Activated CD4-positive, alpha-beta T cell treated with anti-CD3 and anti-CD28 coated beads, Interleukin-2, amount 10 ng/mL, durations not matched to agents 24 days and 14 days (primary cell): ENCODE measurements at regions not wholly inside any gene's neighbourhood (a gene's known extent, or its start where the extent isn't known, plus 50 kb on each side); places are given as distances from the start of the nearest gene placed in this dataset.

ENCODE experiments used
- DNase-seq: peaks from one replicate; pipeline ENCODE4 v3.0.0; 2022
- H3K27ac Mint-ChIP-seq: one replicate; pipeline ENCODE4 v1.8.0; 2022; ENCODE audit warnings: mild to moderate bottlenecking, mixed read lengths
- H3K27me3 Mint-ChIP-seq: one replicate; pipeline ENCODE4 v1.8.0; 2022; ENCODE audit warnings: mixed read lengths
- H3K36me3 Mint-ChIP-seq: one replicate; pipeline ENCODE4 v1.8.0; 2022; ENCODE audit warnings: low read depth, mild to moderate bottlenecking, mixed read lengths
- H3K4me1 Mint-ChIP-seq: one replicate; pipeline ENCODE4 v1.8.0; 2021; ENCODE audit warnings: mixed read lengths
- H3K4me3 Mint-ChIP-seq: one replicate; pipeline ENCODE4 v1.8.0; 2022; ENCODE audit warnings: mild to moderate bottlenecking, moderate library complexity, mixed read lengths
- H3K9me3 Mint-ChIP-seq: one replicate; pipeline ENCODE4 v1.8.0; 2021; ENCODE audit warnings: mixed read lengths
- intact Hi-C: fragments of 100-400 bp; cut with micrococcal nuclease; formaldehyde crosslinking; loops from one replicate; pipeline ENCODE4 v1.15.1; 2023

DNA sequence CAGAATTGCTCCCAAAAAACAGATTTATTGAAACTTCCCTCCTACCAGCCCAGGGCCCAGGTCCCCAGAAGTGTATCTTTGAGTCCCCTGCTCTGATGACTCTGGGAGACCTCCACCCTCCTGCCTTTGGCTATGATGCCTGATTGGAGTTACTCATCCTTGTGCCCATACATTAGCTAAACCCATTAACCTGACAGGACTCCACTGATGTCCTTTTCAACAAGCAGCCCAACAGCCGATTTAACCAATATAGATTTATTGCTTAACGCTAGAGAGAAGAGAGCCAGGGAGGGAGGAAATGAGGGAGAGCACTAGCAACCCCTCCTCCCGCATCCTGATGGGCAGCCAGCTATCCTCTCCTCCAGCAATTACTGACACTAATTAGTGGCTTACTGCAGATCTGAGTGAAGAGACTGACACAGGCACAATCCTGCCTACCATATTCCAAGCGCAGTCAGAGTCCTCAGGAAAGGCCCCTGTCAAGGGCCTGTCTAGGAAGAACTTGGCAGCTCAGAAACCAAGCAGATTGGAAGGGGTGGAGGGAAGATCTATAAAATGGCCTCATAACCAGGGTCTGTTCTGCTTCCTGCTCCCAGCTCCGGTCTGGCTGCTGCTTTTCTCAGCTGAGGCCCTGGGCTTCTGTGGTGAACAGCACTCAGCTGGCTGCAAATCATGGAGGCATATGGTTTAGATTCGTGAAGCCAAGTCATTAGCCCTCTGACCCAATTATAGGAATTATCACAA lies 484.5 kb upstream of the DAB1 start:
- no peaks in the 10 kb centered on the region for H3K36me3 Mint-ChIP-seq
- H3K27me3 Mint-ChIP-seq = no peaks in the 10 kb centered on the region
- no peak for DNase-seq
- no peaks in the 10 kb centered on the region for H3K4me1 Mint-ChIP-seq
- H3K4me3 Mint-ChIP-seq = no peak overlapping the region
- H3K27ac Mint-ChIP-seq = no peak overlapping the region
- H3K9me3 Mint-ChIP-seq = no peaks in the 10 kb centered on the region
- intact Hi-C loops = no loop called here

DNA sequence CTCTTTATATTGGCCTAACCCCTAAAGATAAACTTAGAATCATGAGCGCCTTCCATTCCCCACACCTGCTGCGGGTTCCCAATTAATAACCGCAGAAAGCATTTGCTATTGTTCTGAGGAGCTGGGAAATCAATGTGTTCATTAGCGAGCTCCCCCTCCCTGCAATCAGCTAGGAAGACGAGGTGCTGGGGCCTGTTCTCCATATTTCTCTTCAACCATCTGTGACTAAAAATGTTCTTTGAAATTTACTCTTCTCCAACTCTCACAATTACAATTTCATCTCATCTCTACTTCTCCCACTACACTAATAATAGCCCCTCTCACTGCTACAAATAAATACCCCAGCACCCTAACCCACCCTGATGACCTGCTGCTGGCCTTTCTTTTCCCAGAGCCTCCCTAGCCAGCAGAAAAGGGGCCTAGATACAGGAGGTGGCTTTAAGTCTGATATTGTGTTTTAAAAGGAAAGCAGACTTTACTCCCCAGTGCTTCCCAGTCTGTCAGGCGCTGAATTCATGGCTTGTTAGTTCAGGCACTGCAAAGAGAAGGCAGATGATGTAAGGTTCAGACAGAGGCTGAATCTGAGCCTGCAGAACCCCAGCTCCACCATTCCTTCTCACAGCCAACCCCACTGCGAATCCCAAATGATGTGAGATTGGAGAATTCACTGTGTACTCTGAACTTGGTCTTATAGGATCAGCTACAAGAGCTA lies 477.5 kb upstream of the DAB1 start:
- Mint-ChIP-seq H3K4me3 (no peak overlapping the region), H3K9me3 (no peaks in the 10 kb centered on the region), H3K27me3 (no peaks in the 10 kb centered on the region), H3K4me1 (no peaks in the 10 kb centered on the region), H3K36me3 (no peaks in the 10 kb centered on the region), H3K27ac (no peak overlapping the region)
- intact Hi-C loops = no loop called here
- DNase-seq = no peak

DNA sequence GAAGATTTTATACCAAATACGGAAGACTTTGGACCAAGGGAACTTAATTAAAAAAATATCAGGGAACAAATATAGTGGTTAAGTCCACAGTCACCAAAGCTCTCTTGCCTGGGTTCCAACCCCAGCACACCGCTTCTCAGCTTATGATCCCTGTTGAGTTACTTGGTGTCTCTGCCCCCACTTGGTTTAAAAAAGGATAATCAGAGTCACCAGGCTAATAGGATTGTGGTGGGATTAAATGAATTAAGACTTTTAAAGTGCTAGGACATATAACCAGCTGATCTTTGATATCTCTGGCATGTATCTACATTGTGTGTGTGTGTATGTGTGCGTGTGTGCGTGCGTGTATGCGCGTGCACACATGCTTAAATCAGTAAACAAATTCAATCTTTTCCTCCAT lies 474.7 kb upstream of the DAB1 start:
- DNase-seq = no peak
- no peaks in the 10 kb centered on the region for H3K9me3 Mint-ChIP-seq
- H3K27me3 Mint-ChIP-seq = no peaks in the 10 kb centered on the region
- no peaks in the 10 kb centered on the region for H3K4me1 Mint-ChIP-seq
- H3K4me3 Mint-ChIP-seq = no peak overlapping the region
- H3K36me3 Mint-ChIP-seq = no peaks in the 10 kb centered on the region
- no peak overlapping the region for H3K27ac Mint-ChIP-seq
- intact Hi-C loops = no loop called here

DNA sequence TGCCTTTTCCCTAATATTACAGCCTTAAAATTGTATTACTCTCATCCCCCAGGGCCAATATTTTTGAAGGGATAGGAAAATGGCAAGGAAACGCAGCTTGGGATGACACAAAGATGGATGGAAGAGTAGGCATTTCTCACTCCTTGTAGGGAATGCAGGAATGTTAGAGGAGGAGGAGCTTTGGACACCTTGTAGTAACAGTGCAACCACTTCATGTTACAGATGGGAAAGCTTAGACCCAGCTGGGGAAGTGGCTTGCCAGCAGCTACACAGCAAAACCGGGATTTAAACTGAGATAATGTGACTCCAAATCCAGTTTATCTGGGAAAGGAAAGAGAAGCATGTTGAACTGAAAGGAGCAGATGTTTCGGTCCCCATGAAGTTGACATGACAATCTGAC lies 473.7 kb upstream of the DAB1 start:
- H3K9me3 Mint-ChIP-seq = no peaks in the 10 kb centered on the region
- no peak overlapping the region for H3K27ac Mint-ChIP-seq
- no peaks in the 10 kb centered on the region for H3K36me3 Mint-ChIP-seq
- no peak overlapping the region for H3K4me3 Mint-ChIP-seq
- DNase-seq = no peak
- no peaks in the 10 kb centered on the region for H3K4me1 Mint-ChIP-seq
- intact Hi-C loops = no loop called here
- H3K27me3 Mint-ChIP-seq = no peaks in the 10 kb centered on the region

DNA sequence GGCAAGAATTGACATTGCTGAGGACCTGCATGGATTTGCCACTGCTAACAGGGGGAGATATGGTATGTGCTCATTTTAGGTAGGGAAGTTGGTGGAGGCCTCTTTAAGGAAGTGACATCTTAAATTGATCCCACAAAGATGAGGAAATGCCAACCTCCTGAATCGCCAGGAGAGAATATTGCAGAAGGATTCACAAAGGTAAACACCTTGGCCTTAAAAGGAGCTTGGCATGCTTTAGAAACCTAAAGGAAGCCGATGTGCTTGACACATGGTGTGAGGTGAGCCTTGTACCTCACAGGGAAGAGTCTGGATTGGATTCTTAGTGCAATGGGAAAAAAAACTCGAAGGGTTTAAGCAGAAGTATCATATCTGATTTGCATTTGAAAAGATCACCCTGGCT lies 470.5 kb upstream of the DAB1 start:
- Mint-ChIP-seq H3K9me3 (no peaks in the 10 kb centered on the region), H3K36me3 (no peaks in the 10 kb centered on the region), H3K4me1 (no peaks in the 10 kb centered on the region), H3K4me3 (no peak overlapping the region), H3K27me3 (no peaks in the 10 kb centered on the region), H3K27ac (no peak overlapping the region)
- intact Hi-C loops = no loop called here
- no peak for DNase-seq

DNA sequence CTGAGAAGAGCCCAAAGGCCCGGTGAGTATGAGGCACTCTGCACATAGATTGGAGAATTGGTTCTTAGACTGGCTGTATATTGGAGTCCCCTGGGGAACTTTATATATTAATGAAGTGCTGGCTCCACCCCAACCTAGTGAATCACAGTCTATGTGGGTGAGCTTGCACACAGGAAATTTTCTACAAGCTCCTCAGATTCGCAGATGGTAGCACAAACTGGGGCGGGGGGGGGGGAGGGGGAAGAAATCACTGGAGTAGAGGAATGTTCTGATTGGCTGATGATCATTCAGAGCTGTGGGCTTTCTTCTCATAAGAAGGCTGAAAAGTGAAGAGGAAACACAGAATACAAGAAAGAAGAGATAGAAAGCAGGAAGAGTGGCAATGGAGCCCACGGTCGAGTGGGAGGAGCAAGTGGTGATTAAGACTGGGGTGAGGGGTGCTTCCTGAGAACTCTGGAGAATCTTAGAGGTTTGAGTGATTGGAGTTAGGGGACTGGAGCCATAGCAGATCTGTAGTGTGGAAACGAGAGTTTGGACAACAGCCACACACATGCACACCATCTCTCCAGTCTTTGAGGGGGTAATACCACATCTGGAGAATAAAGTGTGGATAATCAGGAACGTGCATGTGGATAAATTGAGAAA lies 465.9 kb upstream of the DAB1 start:
- no peak for DNase-seq
- Mint-ChIP-seq H3K27me3 (no peaks in the 10 kb centered on the region), H3K9me3 (no peaks in the 10 kb centered on the region), H3K36me3 (no peaks in the 10 kb centered on the region), H3K4me3 (no peak overlapping the region), H3K27ac (no peak overlapping the region), H3K4me1 (no peaks in the 10 kb centered on the region)
- intact Hi-C loops = no loop called here

DNA sequence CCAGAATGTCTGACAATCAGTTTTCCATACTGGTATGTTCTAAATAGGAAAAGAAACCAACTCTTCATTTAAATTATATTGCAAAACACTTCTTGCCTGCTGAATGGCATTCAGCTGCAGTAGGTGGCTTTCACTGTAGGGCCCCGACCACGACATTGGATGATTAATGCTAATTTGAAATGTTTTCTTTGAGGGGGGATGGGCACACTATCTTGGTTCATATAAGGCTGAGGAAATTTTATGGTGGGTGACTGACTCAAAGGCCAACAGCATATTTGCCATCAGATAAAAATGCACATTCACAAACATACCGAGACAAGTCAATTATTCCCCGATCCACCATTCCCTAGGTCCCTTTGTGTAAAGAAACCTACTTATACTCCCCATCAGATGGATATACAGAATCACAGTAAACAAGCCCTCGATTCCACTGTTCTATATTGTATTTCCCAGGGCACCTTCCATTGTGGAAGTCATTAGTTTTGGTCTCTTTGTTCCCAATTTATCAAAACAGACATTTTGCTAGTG lies 464.2 kb upstream of the DAB1 start:
- Mint-ChIP-seq H3K27ac (no peak overlapping the region), H3K9me3 (no peaks in the 10 kb centered on the region), H3K4me3 (no peak overlapping the region), H3K4me1 (no peaks in the 10 kb centered on the region), H3K27me3 (no peaks in the 10 kb centered on the region), H3K36me3 (no peaks in the 10 kb centered on the region)
- intact Hi-C loops = no loop called here
- no peak for DNase-seq

DNA sequence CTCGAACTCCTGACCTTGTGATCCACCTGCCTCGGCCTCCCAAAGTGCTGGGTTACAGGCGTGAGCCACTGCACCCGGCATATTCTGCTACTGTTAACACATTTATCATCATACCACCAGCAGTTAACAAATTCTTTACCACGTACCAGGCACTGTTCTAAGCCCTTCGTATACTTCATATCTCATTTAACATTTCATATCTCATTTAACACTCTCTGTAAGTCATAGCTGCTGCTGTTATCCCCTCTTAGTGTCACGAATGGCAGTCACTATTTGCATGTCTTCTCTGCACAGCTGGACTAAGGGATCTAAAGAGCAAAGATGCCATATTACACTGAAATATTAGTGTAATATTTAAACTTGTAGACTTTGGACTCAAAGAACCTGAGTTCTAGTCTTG lies 462.5 kb upstream of the DAB1 start:
- H3K9me3 Mint-ChIP-seq = no peaks in the 10 kb centered on the region
- DNase-seq = no peak
- H3K36me3 Mint-ChIP-seq = no peaks in the 10 kb centered on the region
- H3K4me3 Mint-ChIP-seq = no peak overlapping the region
- no peaks in the 10 kb centered on the region for H3K4me1 Mint-ChIP-seq
- H3K27me3 Mint-ChIP-seq = no peaks in the 10 kb centered on the region
- intact Hi-C loops = no loop called here
- H3K27ac Mint-ChIP-seq = no peak overlapping the region

DNA sequence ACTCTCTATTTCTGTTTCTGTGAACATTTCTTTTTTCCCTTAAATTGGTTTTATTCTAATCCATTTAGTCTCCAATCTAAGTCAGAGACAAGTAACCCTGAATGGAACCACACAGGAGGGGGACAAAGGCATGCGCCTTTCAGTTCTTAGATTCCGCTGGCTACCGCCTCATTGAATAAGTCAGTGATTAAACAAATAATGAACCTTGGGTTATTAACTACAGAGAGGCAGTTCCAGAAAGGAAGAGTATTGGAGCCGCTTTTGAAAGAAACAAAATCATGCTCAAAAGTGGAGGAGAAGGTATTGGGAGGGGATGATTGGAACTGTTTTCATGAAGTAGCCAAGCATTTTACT lies 459.8 kb upstream of the DAB1 start:
- intact Hi-C loops = no loop called here
- Mint-ChIP-seq H3K9me3 (no peaks in the 10 kb centered on the region), H3K27ac (no peak overlapping the region), H3K27me3 (no peaks in the 10 kb centered on the region), H3K36me3 (no peaks in the 10 kb centered on the region), H3K4me3 (no peak overlapping the region), H3K4me1 (no peaks in the 10 kb centered on the region)
- no peak for DNase-seq

DNA sequence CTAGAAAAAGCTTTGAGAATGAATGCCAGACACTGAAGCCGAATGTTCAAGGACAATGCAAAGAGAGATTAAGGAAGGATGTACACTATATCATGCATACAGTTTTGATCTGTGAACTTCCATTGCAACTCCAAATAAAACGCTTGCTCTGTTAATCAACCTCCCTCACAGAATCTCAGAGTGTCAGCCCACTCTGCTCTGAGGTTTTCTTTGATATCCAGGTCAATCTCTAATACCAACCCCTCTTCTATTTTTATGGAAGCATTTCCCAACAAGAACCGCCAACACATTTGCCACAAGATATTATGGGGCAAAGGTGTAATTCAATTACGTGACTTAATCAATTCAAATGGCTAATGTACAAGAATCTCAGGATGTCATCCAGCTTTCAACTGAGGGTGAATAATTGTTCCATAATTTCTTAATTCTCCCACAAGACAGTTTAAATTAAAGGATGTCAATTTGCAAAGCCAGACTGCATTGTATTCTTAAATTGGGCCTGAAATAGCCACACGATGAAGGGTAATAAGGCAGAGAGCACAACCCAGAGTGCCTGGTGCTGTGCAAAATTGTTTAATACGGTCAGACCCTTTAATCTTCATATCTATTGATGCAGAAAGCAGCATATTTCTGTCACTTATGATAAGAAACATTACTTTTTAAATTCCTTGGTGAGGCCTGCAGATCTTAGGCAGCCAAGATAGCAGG lies 459.2 kb upstream of the DAB1 start:
- H3K4me3 Mint-ChIP-seq = no peak overlapping the region

DNA sequence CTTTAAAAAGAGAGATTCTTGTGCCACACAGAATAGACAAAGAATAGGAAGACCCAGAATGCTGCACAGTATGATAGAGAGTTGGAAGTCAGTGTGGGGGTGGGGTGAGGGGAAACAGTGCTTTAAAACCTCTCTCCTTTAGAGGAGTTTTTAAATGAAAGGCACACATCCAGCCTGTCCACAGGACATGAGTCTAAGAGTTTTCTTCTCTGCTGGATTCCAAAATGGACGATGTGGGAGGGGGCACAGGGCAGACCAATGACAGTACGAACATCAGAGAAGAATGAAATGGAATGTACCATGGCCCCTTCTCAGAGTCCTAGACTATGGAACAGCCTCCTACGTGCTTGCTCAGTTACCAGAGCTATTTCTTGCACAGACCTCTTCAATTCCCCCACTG lies 458.2 kb upstream of the DAB1 start:
- DNase-seq = no peak
- H3K36me3 Mint-ChIP-seq = no peaks in the 10 kb centered on the region
- H3K27me3 Mint-ChIP-seq = no peaks in the 10 kb centered on the region
- intact Hi-C loops = no loop called here
- H3K9me3 Mint-ChIP-seq = no peaks in the 10 kb centered on the region
- no peak overlapping the region for H3K27ac Mint-ChIP-seq
- no peak overlapping the region for H3K4me3 Mint-ChIP-seq
- no peaks in the 10 kb centered on the region for H3K4me1 Mint-ChIP-seq

More for the DNA sequence above, 459.2 kb upstream of the DAB1 start:
- H3K27ac Mint-ChIP-seq = no peak overlapping the region
- DNase-seq = no peak
- H3K4me1 Mint-ChIP-seq = no peaks in the 10 kb centered on the region
- H3K36me3 Mint-ChIP-seq = no peaks in the 10 kb centered on the region
- no peaks in the 10 kb centered on the region for H3K27me3 Mint-ChIP-seq
- intact Hi-C loops = no loop called here
- H3K9me3 Mint-ChIP-seq = no peaks in the 10 kb centered on the region

DNA sequence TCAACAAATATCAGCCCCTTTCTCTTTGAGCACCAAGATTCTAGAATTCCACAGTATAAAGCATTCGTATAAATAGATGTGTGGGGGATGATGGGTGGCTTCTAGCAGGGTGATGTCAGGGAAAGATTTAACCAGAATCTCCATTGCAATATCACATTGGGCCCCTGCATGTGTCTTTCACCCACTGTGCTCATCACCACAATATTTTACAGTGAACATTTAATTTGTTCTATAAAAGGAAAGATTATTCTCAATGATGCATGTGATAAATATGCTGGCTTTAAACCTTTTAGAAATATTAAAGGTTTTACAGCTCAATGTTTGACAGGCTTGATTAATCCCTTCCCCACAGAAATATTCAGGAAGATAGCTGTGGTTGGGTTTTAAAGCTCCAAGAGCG lies 457.8 kb upstream of the DAB1 start:
- no peak overlapping the region for H3K4me3 Mint-ChIP-seq
- intact Hi-C loops = no loop called here
- DNase-seq = no peak
- no peaks in the 10 kb centered on the region for H3K36me3 Mint-ChIP-seq
- no peak overlapping the region for H3K27ac Mint-ChIP-seq
- no peaks in the 10 kb centered on the region for H3K4me1 Mint-ChIP-seq
- H3K27me3 Mint-ChIP-seq = no peaks in the 10 kb centered on the region
- no peaks in the 10 kb centered on the region for H3K9me3 Mint-ChIP-seq

DNA sequence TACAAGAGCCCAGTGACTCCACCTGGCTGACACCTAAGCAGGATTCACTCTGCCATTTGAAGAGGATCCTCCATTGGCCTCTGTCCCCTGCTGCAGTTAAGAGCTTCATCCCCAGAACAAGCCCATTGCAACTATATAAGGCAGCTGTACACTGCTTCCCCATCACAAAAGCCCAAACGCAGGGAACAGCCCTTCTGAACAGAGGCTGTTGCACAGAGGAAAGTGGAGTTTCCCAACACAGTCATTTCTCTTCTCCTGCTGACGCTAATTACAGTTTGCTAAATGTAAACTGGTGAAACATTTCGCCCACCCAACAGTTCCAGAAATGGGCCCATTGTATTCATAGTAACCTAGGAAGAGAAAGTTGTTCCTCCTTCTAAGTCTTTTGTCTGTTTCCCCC lies 455.8 kb upstream of the DAB1 start:
- no peak overlapping the region for H3K4me3 Mint-ChIP-seq
- DNase-seq = no peak
- no peaks in the 10 kb centered on the region for H3K9me3 Mint-ChIP-seq
- no peaks in the 10 kb centered on the region for H3K36me3 Mint-ChIP-seq
- no peaks in the 10 kb centered on the region for H3K4me1 Mint-ChIP-seq
- no peak overlapping the region for H3K27ac Mint-ChIP-seq
- intact Hi-C loops = no loop called here
- no peaks in the 10 kb centered on the region for H3K27me3 Mint-ChIP-seq

DNA sequence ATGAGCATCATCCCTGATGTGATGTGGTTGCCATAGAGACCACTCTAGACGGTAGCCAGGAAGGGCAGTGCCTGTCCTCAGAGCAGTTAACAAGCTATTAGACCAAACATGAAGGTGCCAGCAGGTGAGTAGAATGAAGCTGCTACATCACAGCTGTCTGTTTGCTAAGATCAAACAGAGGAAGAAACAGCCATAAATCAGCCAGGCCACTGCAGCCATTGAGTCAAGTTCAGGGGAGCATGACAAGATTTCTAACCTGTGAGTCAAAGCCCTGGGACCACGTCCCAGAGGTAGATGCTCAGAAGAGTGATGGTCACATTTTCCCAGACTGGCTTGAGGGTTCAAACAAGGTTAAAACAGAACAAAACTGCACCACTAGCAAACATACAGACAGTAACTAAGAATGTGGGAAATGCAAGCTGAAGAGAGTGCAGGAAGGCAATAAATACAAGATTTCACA lies 450.6 kb upstream of the DAB1 start:
- no peak for DNase-seq
- intact Hi-C loops = no loop called here
- H3K27me3 Mint-ChIP-seq = no peaks in the 10 kb centered on the region
- H3K4me1 Mint-ChIP-seq = no peaks in the 10 kb centered on the region
- no peaks in the 10 kb centered on the region for H3K9me3 Mint-ChIP-seq
- H3K36me3 Mint-ChIP-seq = no peaks in the 10 kb centered on the region
- H3K4me3 Mint-ChIP-seq = no peak overlapping the region
- no peak overlapping the region for H3K27ac Mint-ChIP-seq
